Neuronal stem cell (in vitro differentiated cells): ENCODE measurements at regions not wholly inside any gene's neighbourhood (a gene's known extent, or its start where the extent isn't known, plus 50 kb on each side); places are given as distances from the start of the nearest gene placed in this dataset.

ENCODE experiments used
- DNase-seq: peaks from one replicate; pipeline ENCODE4 v3.0.0-alpha.2; 2013; ENCODE audit warnings: low spot score
- H2AFZ ChIP-seq: one replicate; pipeline ENCODE4 v1.6.1; 2013; ENCODE audit warnings: mild to moderate bottlenecking, low read length, inconsistent platforms
- H2AK5ac ChIP-seq: 2 replicates; pipeline ENCODE4 v1.6.1; 2013; ENCODE audit warnings: low read depth, mild to moderate bottlenecking, inconsistent platforms, low read length, moderate library complexity, mixed read lengths
- H2BK120ac ChIP-seq: 2 replicates; pipeline ENCODE4 v1.6.1; 2013; ENCODE audit warnings: low read depth, mild to moderate bottlenecking, inconsistent platforms, low read length, moderate library complexity, mixed read lengths
- H2BK12ac ChIP-seq: one replicate; pipeline ENCODE4 v1.6.1; 2013; ENCODE audit warnings: low read length, inconsistent platforms
- H2BK15ac ChIP-seq: 2 replicates; pipeline ENCODE4 v1.6.1; 2013; ENCODE audit warnings: mild to moderate bottlenecking, low read length, inconsistent platforms, mixed read lengths
- H2BK5ac ChIP-seq: one replicate; pipeline ENCODE4 v1.6.1; 2013; ENCODE audit warnings: inconsistent platforms, mild to moderate bottlenecking, low read length, moderate library complexity
- H3K14ac ChIP-seq: one replicate; pipeline ENCODE4 v1.6.1; 2013; ENCODE audit warnings: low read length, inconsistent platforms
- H3K18ac ChIP-seq: 2 replicates; pipeline ENCODE4 v1.6.1; 2013; ENCODE audit warnings: low read length, inconsistent platforms
- H3K23ac ChIP-seq: 2 replicates; pipeline ENCODE4 v1.6.1; 2013; ENCODE audit warnings: low read depth, mild to moderate bottlenecking, mixed read lengths, low read length, inconsistent platforms; ENCODE audit not compliant: poor library complexity
- H3K27ac ChIP-seq: replicated peaks from 3 replicates; pipeline ENCODE4 v1.5.1; 2013; ENCODE audit warnings: low read length, inconsistent platforms
- H3K27me3 ChIP-seq, 3 experiments: 2 replicates each; pipeline ENCODE4 v1.6.1; 2013; ENCODE audit warnings: low read length in 3 of 3, mild to moderate bottlenecking in 2 of 3, inconsistent platforms in 1 of 3, low read depth in 1 of 3, mixed read lengths in 1 of 3, moderate library complexity in 1 of 3; ENCODE audit not compliant: control insufficient read depth in 3 of 3, insufficient read depth in 3 of 3
- H3K36me3 ChIP-seq, 2 donors: replicated peaks in 1 of 2; 2 replicates each; pipeline ENCODE4 v1.6.1; 2013; ENCODE audit warnings: low read length in 2 of 2; ENCODE audit not compliant: control insufficient read depth in 2 of 2, insufficient read depth in 2 of 2
- H3K4ac ChIP-seq: 2 replicates; pipeline ENCODE4 v1.6.1; 2013; ENCODE audit warnings: inconsistent platforms, mild to moderate bottlenecking, low read length, moderate library complexity
- H3K4me1 ChIP-seq, 2 donors: 1 replicate in 1 of 2; 2 replicates in 1 of 2; pipeline ENCODE4 v1.6.1; 2013; ENCODE audit warnings: low read length in 2 of 2, low read depth in 1 of 2; ENCODE audit not compliant: control insufficient read depth in 2 of 2, insufficient read depth in 1 of 2
- H3K4me2 ChIP-seq: one replicate; pipeline ENCODE4 v1.6.1; 2013; ENCODE audit warnings: mild to moderate bottlenecking, low read length, inconsistent platforms; ENCODE audit not compliant: insufficient read depth, poor library complexity, severe bottlenecking
- H3K4me3 ChIP-seq, 2 donors: 2 replicates each; pipeline ENCODE4 v1.5.1; 2013; ENCODE audit warnings: low read length in 2 of 2, mild to moderate bottlenecking in 2 of 2, inconsistent platforms in 1 of 2, moderate library complexity in 1 of 2
- H3K79me1 ChIP-seq: one replicate; pipeline ENCODE4 v1.6.1; 2013; ENCODE audit warnings: low read depth, mild to moderate bottlenecking, inconsistent platforms, low read length, moderate library complexity
- H3K9ac ChIP-seq: one replicate; pipeline ENCODE4 v1.6.1; 2013; ENCODE audit warnings: mild to moderate bottlenecking, low read depth, low read length, inconsistent platforms; ENCODE audit not compliant: poor library complexity
- H3K9me3 ChIP-seq, 2 donors: replicated peaks in 1 of 2; 2 replicates each; pipeline versions ENCODE3 to v1.6.1; 2013; ENCODE audit warnings: low read length in 2 of 2, mild to moderate bottlenecking in 2 of 2, inconsistent platforms in 1 of 2, low read depth in 1 of 2, mixed read lengths in 1 of 2, moderate library complexity in 1 of 2; ENCODE audit not compliant: control insufficient read depth in 2 of 2, insufficient read depth in 1 of 2
- H4K8ac ChIP-seq: one replicate; pipeline ENCODE4 v1.6.1; 2013; ENCODE audit warnings: low read depth, mild to moderate bottlenecking, inconsistent platforms, low read length, moderate library complexity
- H4K91ac ChIP-seq: one replicate; pipeline ENCODE4 v1.6.1; 2013; ENCODE audit warnings: low read length, low read depth, mild to moderate bottlenecking, inconsistent platforms; ENCODE audit not compliant: poor library complexity
- WGBS, 2 donors: extraction: QIAGEN DNeasy Blood & Tissue Kit; methylation state at CpG; one replicate each; pipeline ENCODE4 v1.1.7; 2013; ENCODE audit warnings: missing lambda C conversion rate in 2 of 2, mixed read lengths in 1 of 2; ENCODE audit not compliant: insufficient read length in 2 of 2, insufficient replicate concordance in 1 of 2; ENCODE audit errors: extremely low coverage in 2 of 2; 5-methylcytosine and 5-hydroxymethylcytosine counted together

GRCh38 chr7:52064493-52064892 is 747.9 kb upstream of the COBL start:
- DNase-seq, result no peak
- no peak overlapping the region for H2BK15ac ChIP-seq
- no peak overlapping the region for H3K4me2 ChIP-seq
- no peak overlapping the region for H2BK12ac ChIP-seq
- H2BK5ac ChIP-seq, result no peak overlapping the region
- H4K8ac ChIP-seq, result no peak overlapping the region
- H4K91ac ChIP-seq, result no peak overlapping the region
- H2AFZ ChIP-seq, result peak overlapping the region; percentile 4
- H3K23ac ChIP-seq, result no peak overlapping the region
- H3K9me3 ChIP-seq, result peaks cover 0 to 3% of the 10 kb centered on the region in 2 donors
- WGBS, 2 donors, result no CpG with 5 or more reads among the region's 1 CpG
- H3K14ac ChIP-seq, result no peak overlapping the region
- peaks cover 0 to 4% of the 10 kb centered on the region in 2 donors for H3K4me1 ChIP-seq
- H3K4me3 ChIP-seq, result no peak overlapping the region
- H3K9ac ChIP-seq, result no peak overlapping the region
- no peak overlapping the region for H3K27ac ChIP-seq
- H2AK5ac ChIP-seq, result no peak overlapping the region
- no peak overlapping the region for H3K18ac ChIP-seq
- no peaks in the 10 kb centered on the region for H3K27me3 ChIP-seq
- no peaks in the 10 kb centered on the region for H3K79me1 ChIP-seq
- no peaks in the 10 kb centered on the region for H3K36me3 ChIP-seq
- no peak overlapping the region for H2BK120ac ChIP-seq
- no peak overlapping the region for H3K4ac ChIP-seq

- Histone ChIP-seq H2BK5ac (no peak overlapping the region), H3K4me1 (peaks cover 0 to 4% of the 10 kb centered on the region in 2 donors)
- DNase-seq, result no peak
Observed at GRCh38 chr7:52061666-52062065, 745.1 kb upstream of the COBL start.

GRCh38 chr7:52053525-52053924 is 736.9 kb upstream of the COBL start:
- H3K4me1 ChIP-seq, result peaks cover 0 to 2% of the 10 kb centered on the region in 2 donors
- H2AFZ ChIP-seq, result no peak overlapping the region
- no peak overlapping the region for H3K4me3 ChIP-seq
- no peak overlapping the region for H3K27ac ChIP-seq
- no peak overlapping the region for H3K4ac ChIP-seq
- no peak overlapping the region for H3K14ac ChIP-seq
- no peaks in the 10 kb centered on the region for H3K36me3 ChIP-seq
- H2BK15ac ChIP-seq, result no peak overlapping the region
- no peak overlapping the region for H2AK5ac ChIP-seq
- no peak overlapping the region for H3K23ac ChIP-seq
- H3K9ac ChIP-seq, result no peak overlapping the region
- no peak overlapping the region for H2BK12ac ChIP-seq
- H3K79me1 ChIP-seq, result no peaks in the 10 kb centered on the region
- H2BK5ac ChIP-seq, result no peak overlapping the region
- no peak for DNase-seq
- no peak overlapping the region for H4K91ac ChIP-seq
- H2BK120ac ChIP-seq, result no peak overlapping the region
- no peaks in the 10 kb centered on the region for H3K27me3 ChIP-seq
- H4K8ac ChIP-seq, result no peak overlapping the region
- no peak overlapping the region for H3K18ac ChIP-seq
- WGBS, 2 donors, result no CpG with 5 or more reads among the region's 1 CpG
- H3K4me2 ChIP-seq, result no peak overlapping the region
- H3K9me3 ChIP-seq, result no peaks in the 10 kb centered on the region

More at GRCh38 chr7:52061666-52062065, 745.1 kb upstream of the COBL start:
- H2BK120ac ChIP-seq, result no peak overlapping the region
- H2BK15ac ChIP-seq, result no peak overlapping the region
- no peak overlapping the region for H2AK5ac ChIP-seq
- no peaks in the 10 kb centered on the region for H3K36me3 ChIP-seq
- H3K4ac ChIP-seq, result no peak overlapping the region
- H3K4me3 ChIP-seq, result no peak overlapping the region
- no peaks in the 10 kb centered on the region for H3K79me1 ChIP-seq
- no peak overlapping the region for H3K9ac ChIP-seq
- H4K91ac ChIP-seq, result no peak overlapping the region
- peak overlapping the region; percentile 52 for H3K27ac ChIP-seq
- peaks cover 0 to 3% of the 10 kb centered on the region in 2 donors for H3K9me3 ChIP-seq
- no CpG with 5 or more reads among the region's 2 CpGs for WGBS, 2 donors
- no peak overlapping the region for H4K8ac ChIP-seq
- H3K23ac ChIP-seq, result no peak overlapping the region
- no peak overlapping the region for H3K14ac ChIP-seq
- H2AFZ ChIP-seq, result peak overlapping the region; percentile 60
- no peak overlapping the region for H2BK12ac ChIP-seq
- H3K27me3 ChIP-seq, result no peaks in the 10 kb centered on the region
- H3K18ac ChIP-seq, result no peak overlapping the region
- no peak overlapping the region for H3K4me2 ChIP-seq

GRCh38 chr7:52030722-52031121 is 714.1 kb upstream of the COBL start:
- Histone ChIP-seq H4K91ac (no peak overlapping the region), H3K23ac (no peak overlapping the region), H2BK120ac (no peak overlapping the region), H2AFZ (peak overlapping the region; percentile 67), H2BK12ac (no peak overlapping the region), H3K4me2 (no peak overlapping the region), H3K4me1 (no peaks in the 10 kb centered on the region), H4K8ac (no peak overlapping the region), H3K4me3 (no peak overlapping the region), H3K9me3 (no peaks in the 10 kb centered on the region), H3K14ac (no peak overlapping the region), H3K27ac (no peak overlapping the region), H3K9ac (no peak overlapping the region), H3K36me3 (no peaks in the 10 kb centered on the region), H3K4ac (no peak overlapping the region), H2BK15ac (no peak overlapping the region), H3K27me3 (no peaks in the 10 kb centered on the region), H2BK5ac (no peak overlapping the region), H3K18ac (no peak overlapping the region), H2AK5ac (no peak overlapping the region), H3K79me1 (no peaks in the 10 kb centered on the region)
- WGBS, 2 donors, result no CpG with 5 or more reads among the region's 4 CpGs
- DNase-seq, result no peak
